ENCODE measurements at regions not wholly inside any gene's neighbourhood (a gene's known extent, or its start where the extent isn't known, plus 50 kb on each side); places are given as distances from the start of the nearest gene placed in this dataset.

- no peak for TF ChIP-seq POLR2A (conservative IDR thresholded peaks at IDR 0.05)
- TF ChIP-seq CTCF (IDR thresholded peaks at IDR 0.05 in 2 of 3, conservative IDR thresholded peaks at IDR 0.05 in 1 of 3; ENCODE audit: insufficient read depth in 2 of 3, low read depth in 1 of 3, low read length in 3 of 3): no peak
- no peak for TF ChIP-seq POLR2AphosphoS5 (IDR thresholded peaks at IDR 0.05; ENCODE audit: control insufficient read depth, insufficient read depth, low read depth, low read length)
These were observed 169.1 kb upstream of the MEOX2 start for GRCh38 chr7:15855525-15856109.
